Breast epithelium (tissue), 3 donors: ENCODE measurements at regions not wholly inside any gene's neighbourhood (a gene's known extent, or its start where the extent isn't known, plus 50 kb on each side); places are given as distances from the start of the nearest gene placed in this dataset.

Experiments
- CTCF ChIP-seq, 3 donors: fragments of 450-650 bp; IDR thresholded peaks; one replicate each; pipeline ENCODE4 v1.5.1; 2016 to 2017; ENCODE audit warnings: antibody characterized with exemption in 3 of 3, mild to moderate bottlenecking in 3 of 3, moderate library complexity in 3 of 3
- POLR2A ChIP-seq: fragments of 450-650 bp; IDR thresholded peaks from one replicate; pipeline ENCODE4 v1.6.1; 2016; ENCODE audit warnings: antibody characterized with exemption, mild to moderate bottlenecking, moderate library complexity
- POLR2AphosphoS5 ChIP-seq, 3 donors: sonication (generic); formaldehyde crosslinking; IDR thresholded peaks; one replicate each; pipeline ENCODE4 v1.6.1; 2017; ENCODE audit warnings: antibody characterized with exemption in 3 of 3

DNA sequence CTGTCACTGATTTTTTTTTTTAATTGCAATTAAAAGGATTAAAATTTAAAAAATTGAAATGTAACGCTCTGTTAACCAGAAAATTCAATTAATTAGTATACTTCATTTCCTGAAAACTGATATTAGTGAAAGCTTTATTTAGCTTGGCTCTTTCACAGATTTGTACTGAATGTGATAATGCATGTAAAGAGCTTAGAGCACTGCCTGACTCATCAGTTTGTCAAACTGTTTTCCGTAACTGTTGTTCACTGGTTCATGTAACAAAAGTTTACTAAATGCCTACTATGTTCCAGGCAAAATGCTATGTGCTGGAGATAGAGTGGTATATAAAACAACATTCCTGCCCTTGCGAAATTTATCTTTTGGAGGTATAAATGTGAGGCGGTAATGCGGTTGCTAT lies 471.7 kb downstream of the SH2D1A start:
- TF ChIP-seq CTCF (IDR thresholded peaks at IDR 0.05) = no peak
- no peak for TF ChIP-seq POLR2A
- no peak for TF ChIP-seq POLR2AphosphoS5 (IDR thresholded peaks at IDR 0.05)
